Endothelial cell of umbilical vein (primary cell): ENCODE measurements at regions not wholly inside any gene's neighbourhood (a gene's known extent, or its start where the extent isn't known, plus 50 kb on each side); places are given as distances from the start of the nearest gene placed in this dataset.

Experiments
- BruUV-seq: library from RNA; stranded (reverse); fragments of 400-500 nt; replicated peaks from 2 replicates; lab custom pipeline; 2021; lab: Mats Ljungman, UMichigan
- CTCF ChIA-PET: fragments of 300-600, 350-600 bp; sonication (Branson Sonifier 250); formaldehyde crosslinking; loops from one replicate; lab custom pipeline; 2021; ENCODE audit warnings: antibody characterized with exemption, inconsistent platforms; lab: Charles Lee
- POLR2A ChIA-PET: fragments of 300-600, 350-600 bp; sonication (Branson Sonifier 250); formaldehyde crosslinking; loops from one replicate; lab custom pipeline; 2021; ENCODE audit warnings: antibody characterized with exemption, inconsistent platforms; lab: Charles Lee
- DNase-seq: peaks from one replicate; pipeline ENCODE4 v3.0.0-alpha.2; 2011; ENCODE audit warnings: low read depth, low spot score
- FAIRE-seq: peaks from 2 replicates; lab custom pipeline; 2011; peaks lifted over from hg19 to GRCh38; lab: Jason Lieb, UNC
- H2AFZ ChIP-seq: 2 replicates; pipeline ENCODE4 v1.6.0; 2012; ENCODE audit warnings: low read depth, low read length, control low read depth, inconsistent platforms
- H3K27ac ChIP-seq: 2 replicates; pipeline ENCODE4 v1.5.1; 2011; ENCODE audit warnings: low read depth, mild to moderate bottlenecking, control low read depth, low read length, moderate library complexity; ENCODE audit not compliant: insufficient read depth
- H3K27me3 ChIP-seq, 2 experiments: 2 replicates each; pipeline versions ENCODE4 v1.6.0 to v1.6.1; 2011; ENCODE audit warnings: low read length in 2 of 2, mixed read lengths in 1 of 2; ENCODE audit not compliant: control insufficient read depth in 2 of 2, insufficient read depth in 2 of 2
- H3K36me3 ChIP-seq, 2 experiments: 2 replicates in 1 of 2; 3 replicates in 1 of 2; pipeline ENCODE4 v1.5.1; 2011; ENCODE audit warnings: low read length in 2 of 2, mild to moderate bottlenecking in 1 of 2, moderate library complexity in 1 of 2; ENCODE audit not compliant: control insufficient read depth in 2 of 2, insufficient read depth in 2 of 2; ENCODE audit errors: extremely low read depth in 1 of 2
- H3K4me1 ChIP-seq: 3 replicates; pipeline ENCODE4 v1.5.1; 2011; ENCODE audit warnings: mild to moderate bottlenecking, low read length; ENCODE audit not compliant: control insufficient read depth, insufficient read depth; ENCODE audit errors: extremely low read depth
- H3K4me2 ChIP-seq: 2 replicates; pipeline ENCODE4 v1.6.1; 2011; ENCODE audit warnings: low read length, control low read depth, mixed read lengths; ENCODE audit not compliant: insufficient read depth
- H3K4me3 ChIP-seq, 3 experiments: fragments of 200-600 bp in 1 of 3; sonication (generic), shearing (Covaris generic) in 1 of 3; replicated peaks in 1 of 3; 2 replicates each; pipeline ENCODE4 v1.5.1; 2011 to 2016; ENCODE audit warnings: control low read depth in 3 of 3, low read length in 3 of 3, mild to moderate bottlenecking in 2 of 3, inconsistent platforms in 1 of 3, low read depth in 1 of 3, moderate library complexity in 1 of 3; ENCODE audit not compliant: insufficient read depth in 1 of 3
- H3K79me2 ChIP-seq: 2 replicates; pipeline ENCODE4 v1.6.0; 2012; ENCODE audit warnings: low read length, inconsistent platforms; ENCODE audit not compliant: control insufficient read depth, insufficient read depth
- H3K9ac ChIP-seq: replicated peaks from 2 replicates; pipeline ENCODE3; 2011; ENCODE audit warnings: low read length, control low read depth; ENCODE audit not compliant: insufficient read depth; ENCODE audit errors: extremely low read depth
- H3K9me1 ChIP-seq: replicated peaks from 3 replicates; pipeline ENCODE4 v1.6.0; 2011; ENCODE audit warnings: mild to moderate bottlenecking, low read length; ENCODE audit not compliant: control insufficient read depth, insufficient read depth; ENCODE audit errors: extremely low read depth
- H3K9me3 ChIP-seq: replicated peaks from 2 replicates; pipeline ENCODE4 v1.5.1; 2012; ENCODE audit warnings: low read length, inconsistent platforms; ENCODE audit not compliant: control insufficient read depth, insufficient read depth
- H4K20me1 ChIP-seq: replicated peaks from 2 replicates; pipeline ENCODE3; 2011; ENCODE audit warnings: mild to moderate bottlenecking, low read length; ENCODE audit not compliant: control insufficient read depth, insufficient read depth; ENCODE audit errors: extremely low read depth
- EZH2 ChIP-seq: IDR thresholded peaks from 2 replicates; pipeline ENCODE4 v1.6.1; 2012; ENCODE audit warnings: borderline replicate concordance, low read depth, mild to moderate bottlenecking, moderate library complexity, low read length, inconsistent platforms; ENCODE audit not compliant: severe bottlenecking
- FOS ChIP-seq: IDR thresholded peaks from 2 replicates; pipeline ENCODE4 v1.6.1; 2011; ENCODE audit warnings: mild to moderate bottlenecking, low read length, moderate library complexity, borderline replicate concordance; ENCODE audit not compliant: insufficient read depth
- GATA2 ChIP-seq: IDR thresholded peaks from 2 replicates; pipeline ENCODE4 v1.7.0; 2011; ENCODE audit warnings: low read depth, mild to moderate bottlenecking, moderate library complexity, mixed read lengths, low read length; ENCODE audit not compliant: insufficient read length, insufficient read depth
- JUN ChIP-seq: IDR thresholded peaks from 2 replicates; pipeline ENCODE4 v1.6.1; 2011; ENCODE audit warnings: borderline replicate concordance, low read depth; ENCODE audit not compliant: insufficient read length, insufficient read depth
- MAX ChIP-seq: IDR thresholded peaks from 2 replicates; pipeline ENCODE4 v1.6.1; 2011; ENCODE audit not compliant: insufficient read depth, insufficient read length
- MYC ChIP-seq: IDR thresholded peaks from one replicate; pipeline ENCODE4 v1.6.1; 2011; ENCODE audit warnings: mild to moderate bottlenecking, low read depth, low read length
- POLR2A ChIP-seq: IDR thresholded peaks from 2 replicates; pipeline ENCODE4 v1.6.1; 2012; ENCODE audit warnings: low read depth, mild to moderate bottlenecking, control low read depth, low read length
- POLR2AphosphoS5 ChIP-seq: IDR thresholded peaks from 2 replicates; pipeline ENCODE4 v1.6.1; 2012; ENCODE audit warnings: low read depth, mild to moderate bottlenecking, control low read depth, low read length, moderate library complexity; ENCODE audit not compliant: insufficient read depth
- dilution Hi-C: fragments of 300-500 bp; cut with MboI; formaldehyde crosslinking; loops from one replicate; pipeline ENCODE4 v1.15.0; 2019; ENCODE audit warnings: low sequenced_read_pairs; ENCODE audit not compliant: extremely low pct_ligation_motif_present
- intact Hi-C: fragments of 100-400 bp; cut with micrococcal nuclease; formaldehyde crosslinking; loops from one replicate; pipeline ENCODE4 v1.10.0; 2022
- TF ChIP-seq, protein P1 (sequence below), 2 donors: IDR thresholded peaks; 1 replicate in 1 of 2; 2 replicates in 1 of 2; pipeline ENCODE4 v1.5.1; 2011; ENCODE audit warnings: low read length in 2 of 2, mild to moderate bottlenecking in 2 of 2, moderate library complexity in 2 of 2, control low read depth in 1 of 2, inconsistent platforms in 1 of 2, low read depth in 1 of 2; ENCODE audit not compliant: insufficient read depth in 1 of 2; ENCODE audit errors: extremely low read depth in 1 of 2

- Histone ChIP-seq H3K4me3 (no peak overlapping the region), H3K79me2 (no peaks in the 10 kb centered on the region), H3K9me3 (no peaks in the 10 kb centered on the region), H3K9me1 (no peaks in the 10 kb centered on the region), H2AFZ (no peak overlapping the region), H3K27ac (no peak overlapping the region), H3K9ac (no peak overlapping the region), H3K4me1 (no peaks in the 10 kb centered on the region), H4K20me1 (no peaks in the 10 kb centered on the region), H3K4me2 (no peak overlapping the region), H3K27me3 (no peaks in the 10 kb centered on the region), H3K36me3 (no peaks in the 10 kb centered on the region)
- no TSS peak for BruUV-seq
- dilution Hi-C loops (no loop called here), intact Hi-C loops (no loop called here)
- CTCF ChIA-PET = no interaction called here
- DNase-seq = no peak
- POLR2A ChIA-PET = no interaction called here
- TF ChIP-seq MYC (no peak), MAX (no peak), FOS (no peak), POLR2A (no peak), JUN (no peak), POLR2AphosphoS5 (no peak), GATA2 (no peak), EZH2 (no peak)
- TF ChIP-seq, protein P1, sequence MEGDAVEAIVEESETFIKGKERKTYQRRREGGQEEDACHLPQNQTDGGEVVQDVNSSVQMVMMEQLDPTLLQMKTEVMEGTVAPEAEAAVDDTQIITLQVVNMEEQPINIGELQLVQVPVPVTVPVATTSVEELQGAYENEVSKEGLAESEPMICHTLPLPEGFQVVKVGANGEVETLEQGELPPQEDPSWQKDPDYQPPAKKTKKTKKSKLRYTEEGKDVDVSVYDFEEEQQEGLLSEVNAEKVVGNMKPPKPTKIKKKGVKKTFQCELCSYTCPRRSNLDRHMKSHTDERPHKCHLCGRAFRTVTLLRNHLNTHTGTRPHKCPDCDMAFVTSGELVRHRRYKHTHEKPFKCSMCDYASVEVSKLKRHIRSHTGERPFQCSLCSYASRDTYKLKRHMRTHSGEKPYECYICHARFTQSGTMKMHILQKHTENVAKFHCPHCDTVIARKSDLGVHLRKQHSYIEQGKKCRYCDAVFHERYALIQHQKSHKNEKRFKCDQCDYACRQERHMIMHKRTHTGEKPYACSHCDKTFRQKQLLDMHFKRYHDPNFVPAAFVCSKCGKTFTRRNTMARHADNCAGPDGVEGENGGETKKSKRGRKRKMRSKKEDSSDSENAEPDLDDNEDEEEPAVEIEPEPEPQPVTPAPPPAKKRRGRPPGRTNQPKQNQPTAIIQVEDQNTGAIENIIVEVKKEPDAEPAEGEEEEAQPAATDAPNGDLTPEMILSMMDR (IDR thresholded peaks at IDR 0.05; ENCODE audit: extremely low read depth in 1 of 2, insufficient read depth in 1 of 2, low read depth in 1 of 2, low read length in 2 of 2) = no peak
- FAIRE-seq = no peak
Measured at GRCh38 chr1:191504999-191505398, 653.3 kb upstream of the RGS18 start.
